Endodermal cell (in vitro differentiated cells): ENCODE measurements at regions not wholly inside any gene's neighbourhood (a gene's known extent, or its start where the extent isn't known, plus 50 kb on each side); places are given as distances from the start of the nearest gene placed in this dataset.

Experiments
- DNase-seq: peaks from one replicate; pipeline ENCODE4 v3.0.0-alpha.2; 2017
- H3K27ac ChIP-seq: 2 replicates; pipeline ENCODE4 v1.5.1; 2013; ENCODE audit warnings: mild to moderate bottlenecking, low read depth, low read length, moderate library complexity
- H3K27me3 ChIP-seq: 2 replicates; pipeline ENCODE4 v1.6.1; 2013; ENCODE audit warnings: mild to moderate bottlenecking, low read length, moderate library complexity; ENCODE audit not compliant: insufficient read depth, control insufficient read depth, poor library complexity, severe bottlenecking
- H3K36me3 ChIP-seq: 2 replicates; pipeline ENCODE4 v1.7.0; 2013; ENCODE audit warnings: mild to moderate bottlenecking, low read length, moderate library complexity; ENCODE audit not compliant: control insufficient read depth, insufficient read depth
- H3K4me1 ChIP-seq: one replicate; pipeline ENCODE4 v1.7.0; 2013; ENCODE audit warnings: low read length; ENCODE audit not compliant: control insufficient read depth, insufficient read depth
- H3K4me3 ChIP-seq: 2 replicates; pipeline ENCODE4 v1.5.1; 2013; ENCODE audit warnings: mild to moderate bottlenecking, low read length, moderate library complexity
- H3K9ac ChIP-seq: 2 replicates; pipeline ENCODE4 v1.6.1; 2013; ENCODE audit warnings: mild to moderate bottlenecking, low read length, moderate library complexity; ENCODE audit not compliant: poor library complexity, severe bottlenecking; ENCODE audit errors: extremely low read depth
- H3K9me3 ChIP-seq: 2 replicates; pipeline ENCODE4 v1.6.1; 2013; ENCODE audit warnings: mild to moderate bottlenecking, low read length, moderate library complexity; ENCODE audit not compliant: control insufficient read depth
- H3K27ac Mint-ChIP-seq: 2 replicates; pipeline ENCODE4 v1.8.0; 2020; ENCODE audit warnings: mixed read lengths
- H3K27me3 Mint-ChIP-seq: 2 replicates; pipeline ENCODE4 v1.8.0; 2021; ENCODE audit warnings: mild to moderate bottlenecking, mixed read lengths; ENCODE audit not compliant: insufficient read depth
- H3K36me3 Mint-ChIP-seq: 2 replicates; pipeline ENCODE4 v1.8.0; 2020; ENCODE audit warnings: low read depth, mixed read lengths
- H3K4me1 Mint-ChIP-seq: 2 replicates; pipeline ENCODE4 v1.8.0; 2020; ENCODE audit warnings: mixed read lengths
- H3K4me3 Mint-ChIP-seq: 2 replicates; pipeline ENCODE4 v1.8.0; 2020; ENCODE audit warnings: mild to moderate bottlenecking, moderate library complexity, mixed read lengths
- H3K9me3 Mint-ChIP-seq: 2 replicates; pipeline ENCODE4 v1.8.0; 2020; ENCODE audit warnings: mild to moderate bottlenecking, mixed read lengths
- CTCF ChIP-seq: fragments of 200-600 bp; sonication (generic); conservative IDR thresholded peaks from 2 replicates; pipeline ENCODE4 v1.5.0; 2021; ENCODE audit warnings: antibody characterized with exemption, mild to moderate bottlenecking
- WGBS, 2 experiments: methylation state at CpG; one replicate each; pipeline versions ENCODE4 v1.1.5 to v1.1.7; 2013; ENCODE audit warnings: missing lambda C conversion rate in 2 of 2, mixed read lengths in 1 of 2; ENCODE audit not compliant: insufficient coverage in 1 of 2, insufficient read length in 1 of 2; 5-methylcytosine and 5-hydroxymethylcytosine counted together

- peaks cover 47% of the 10 kb centered on the region for H3K9me3 Mint-ChIP-seq
- no peak overlapping the region for H3K4me3 Mint-ChIP-seq
- no peak overlapping the region for H3K27ac Mint-ChIP-seq
- H3K27me3 Mint-ChIP-seq: no peaks in the 10 kb centered on the region
- Histone ChIP-seq H3K4me1 (no peaks in the 10 kb centered on the region), H3K36me3 (no peaks in the 10 kb centered on the region), H3K27me3 (no peaks in the 10 kb centered on the region), H3K4me3 (no peak overlapping the region), H3K9ac (no peak overlapping the region), H3K27ac (no peak overlapping the region), H3K9me3 (peaks cover 48% of the 10 kb centered on the region)
- peaks cover 4% of the 10 kb centered on the region for H3K4me1 Mint-ChIP-seq
- TF ChIP-seq CTCF: no peak
- DNase-seq: no peak
- WGBS, 2 experiments: 76% methylated on average over 1 of the region's 1 CpG; no CpG with 5 or more reads in 1 of the 2 experiments
- no peaks in the 10 kb centered on the region for H3K36me3 Mint-ChIP-seq
Measured at GRCh38 chr13:75136151-75136550, 345.8 kb downstream of the TBC1D4 start.

- H3K27me3 ChIP-seq: peaks cover 4% of the 10 kb centered on the region
- no peak overlapping the region for H3K27ac ChIP-seq
- H3K36me3 ChIP-seq: no peaks in the 10 kb centered on the region
- H3K9me3 ChIP-seq: peaks cover 48% of the 10 kb centered on the region
- H3K4me3 Mint-ChIP-seq: no peak overlapping the region
- H3K27me3 Mint-ChIP-seq: no peaks in the 10 kb centered on the region
- no peak overlapping the region for H3K27ac Mint-ChIP-seq
- no peak for TF ChIP-seq CTCF
- H3K4me1 ChIP-seq: no peaks in the 10 kb centered on the region
- H3K9ac ChIP-seq: no peak overlapping the region
- no peak for DNase-seq
- WGBS, 2 experiments: 82 to 92% methylated on average over 4 to 6 of the region's 6 CpGs
- H3K4me1 Mint-ChIP-seq: peaks cover 4% of the 10 kb centered on the region
- H3K9me3 Mint-ChIP-seq: peaks cover 47% of the 10 kb centered on the region
- H3K36me3 Mint-ChIP-seq: no peaks in the 10 kb centered on the region
- H3K4me3 ChIP-seq: no peak overlapping the region
Measured at GRCh38 chr13:75135325-75135825, 346.6 kb downstream of the TBC1D4 start.

DNA sequence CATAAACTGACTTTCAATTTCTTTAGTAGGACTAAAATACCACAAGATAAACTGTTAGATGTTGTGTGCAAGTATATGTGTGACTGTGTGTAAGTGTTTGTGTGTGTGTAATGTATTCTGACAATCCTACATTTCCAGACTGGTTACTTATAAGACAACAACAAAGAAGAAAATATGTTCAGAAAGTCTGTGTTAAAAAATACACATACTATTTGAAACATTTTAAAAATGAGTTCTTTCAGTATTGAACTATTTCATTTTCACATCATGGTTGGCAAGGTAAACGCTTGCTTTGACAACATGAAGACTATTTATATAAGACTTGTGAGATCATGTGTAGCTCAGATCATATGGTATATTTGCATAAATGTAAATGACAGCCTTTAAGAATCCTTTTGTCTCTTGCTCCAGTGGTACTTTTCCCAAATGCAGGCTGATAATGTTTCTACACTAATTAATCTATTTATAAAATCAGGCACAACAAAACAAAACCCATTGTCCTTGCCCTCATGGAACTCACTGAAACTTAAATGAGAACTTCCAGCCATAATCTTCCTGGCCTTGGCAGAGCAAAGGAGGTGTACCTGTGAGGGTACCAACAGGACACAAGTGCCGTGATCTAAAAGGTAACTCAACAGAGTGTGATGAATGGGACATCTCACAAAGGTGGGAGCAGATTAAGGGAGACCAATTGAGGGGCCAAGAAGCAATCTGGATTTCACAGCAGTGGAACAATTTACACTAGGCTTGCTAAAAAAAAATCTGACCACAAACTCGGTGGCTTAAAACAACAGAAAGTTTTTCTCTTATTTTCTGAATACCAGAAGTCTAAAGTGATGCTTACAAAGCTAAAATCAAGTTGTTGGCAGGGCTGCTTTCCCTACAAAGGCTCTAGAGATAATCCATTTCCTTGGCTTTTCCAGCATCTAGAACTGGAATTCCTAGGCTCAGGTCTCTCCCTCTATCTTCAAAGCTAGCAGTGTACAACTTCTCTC, 349.0 kb downstream of the TBC1D4 start:
- Mint-ChIP-seq H3K36me3 (no peaks in the 10 kb centered on the region), H3K9me3 (peaks cover 28% of the 10 kb centered on the region), H3K27ac (no peak overlapping the region), H3K27me3 (no peaks in the 10 kb centered on the region), H3K4me1 (peaks cover 4% of the 10 kb centered on the region), H3K4me3 (no peak overlapping the region)
- H3K36me3 ChIP-seq: no peaks in the 10 kb centered on the region
- H3K4me3 ChIP-seq: no peak overlapping the region
- WGBS, 2 experiments: 61 to 80% methylated on average over 2 to 3 of the region's 3 CpGs
- H3K4me1 ChIP-seq: no peaks in the 10 kb centered on the region
- H3K27me3 ChIP-seq: peaks cover 5% of the 10 kb centered on the region
- peaks cover 30% of the 10 kb centered on the region for H3K9me3 ChIP-seq
- DNase-seq: no peak
- no peak overlapping the region for H3K9ac ChIP-seq
- TF ChIP-seq CTCF: no peak
- no peak overlapping the region for H3K27ac ChIP-seq
